Sigmoid colon (tissue), 3 donors: ENCODE measurements at regions not wholly inside any gene's neighbourhood (a gene's known extent, or its start where the extent isn't known, plus 50 kb on each side); places are given as distances from the start of the nearest gene placed in this dataset.

Source experiments
- POLR2A ChIP-seq, 2 donors: fragments of 450-650 bp; IDR thresholded peaks; one replicate each; pipeline ENCODE4 v1.6.1; 2016; ENCODE audit warnings: antibody characterized with exemption in 2 of 2, mild to moderate bottlenecking in 2 of 2, moderate library complexity in 2 of 2
- TF ChIP-seq, protein P1 (sequence below), 4 experiments: fragments of 450-650 bp in 3 of 4; fragments of 200-600 bp in 1 of 4; IDR thresholded peaks; one replicate each; pipeline ENCODE4 v1.5.1; 2016 to 2019; ENCODE audit warnings: antibody characterized with exemption in 4 of 4, mild to moderate bottlenecking in 3 of 4, moderate library complexity in 2 of 4

GRCh38 chr3:66673293-66673692, 172.5 kb upstream of the LRIG1 start:
- no peak for TF ChIP-seq POLR2A (IDR thresholded peaks at IDR 0.05)
- TF ChIP-seq, protein P1, sequence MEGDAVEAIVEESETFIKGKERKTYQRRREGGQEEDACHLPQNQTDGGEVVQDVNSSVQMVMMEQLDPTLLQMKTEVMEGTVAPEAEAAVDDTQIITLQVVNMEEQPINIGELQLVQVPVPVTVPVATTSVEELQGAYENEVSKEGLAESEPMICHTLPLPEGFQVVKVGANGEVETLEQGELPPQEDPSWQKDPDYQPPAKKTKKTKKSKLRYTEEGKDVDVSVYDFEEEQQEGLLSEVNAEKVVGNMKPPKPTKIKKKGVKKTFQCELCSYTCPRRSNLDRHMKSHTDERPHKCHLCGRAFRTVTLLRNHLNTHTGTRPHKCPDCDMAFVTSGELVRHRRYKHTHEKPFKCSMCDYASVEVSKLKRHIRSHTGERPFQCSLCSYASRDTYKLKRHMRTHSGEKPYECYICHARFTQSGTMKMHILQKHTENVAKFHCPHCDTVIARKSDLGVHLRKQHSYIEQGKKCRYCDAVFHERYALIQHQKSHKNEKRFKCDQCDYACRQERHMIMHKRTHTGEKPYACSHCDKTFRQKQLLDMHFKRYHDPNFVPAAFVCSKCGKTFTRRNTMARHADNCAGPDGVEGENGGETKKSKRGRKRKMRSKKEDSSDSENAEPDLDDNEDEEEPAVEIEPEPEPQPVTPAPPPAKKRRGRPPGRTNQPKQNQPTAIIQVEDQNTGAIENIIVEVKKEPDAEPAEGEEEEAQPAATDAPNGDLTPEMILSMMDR (IDR thresholded peaks at IDR 0.05): no peak
